ENCODE measurements at regions not wholly inside any gene's neighbourhood (a gene's known extent, or its start where the extent isn't known, plus 50 kb on each side); places are given as distances from the start of the nearest gene placed in this dataset.

- TF ChIP-seq CTCF (conservative IDR thresholded peaks at IDR 0.05) (peak; percentile 36), ZFX (IDR thresholded peaks at IDR 0.05) (no peak)
Observed at GRCh38 chr4:123659730-123660129, 263.1 kb downstream of the SPRY1 start.
